DOHH2 (cell line): ENCODE measurements at regions not wholly inside any gene's neighbourhood (a gene's known extent, or its start where the extent isn't known, plus 50 kb on each side); places are given as distances from the start of the nearest gene placed in this dataset.

Source experiments
- H3F3A ChIP-seq: fragments of 200-600 bp; sonication (generic), shearing (Covaris generic); 2 replicates; pipeline ENCODE4 v1.6.0; 2016; ENCODE audit warnings: antibody characterized with exemption, mild to moderate bottlenecking; ENCODE audit not compliant: control insufficient read depth, insufficient read depth
- H3K27ac ChIP-seq: fragments of 200-600 bp; sonication (generic); 2 replicates; pipeline ENCODE4 v1.5.1; 2014; ENCODE audit warnings: low read depth, mild to moderate bottlenecking, low read length, moderate library complexity
- H3K27me3 ChIP-seq: fragments of 200-600 bp; sonication (generic); 2 replicates; pipeline ENCODE4 v1.6.1; 2014; ENCODE audit warnings: mild to moderate bottlenecking, low read length, mixed read lengths; ENCODE audit not compliant: control insufficient read depth
- H3K36me3 ChIP-seq: fragments of 200-600 bp; sonication (generic); 2 replicates; pipeline ENCODE4 v1.6.1; 2014; ENCODE audit warnings: mild to moderate bottlenecking, low read length, moderate library complexity, mixed read lengths; ENCODE audit not compliant: control insufficient read depth
- H3K4me1 ChIP-seq: fragments of 200-600 bp; sonication (generic); 2 replicates; pipeline ENCODE4 v1.6.1; 2014; ENCODE audit warnings: mild to moderate bottlenecking, low read length, mixed read lengths; ENCODE audit not compliant: control insufficient read depth
- H3K4me2 ChIP-seq: fragments of 200-600 bp; sonication (generic); 2 replicates; pipeline ENCODE4 v1.6.0; 2014; ENCODE audit warnings: mild to moderate bottlenecking, low read length, moderate library complexity
- H3K4me3 ChIP-seq: fragments of 200-600 bp; sonication (generic); 2 replicates; pipeline ENCODE4 v1.5.1; 2014; ENCODE audit warnings: mild to moderate bottlenecking, low read length, mixed read lengths
- H3K79me2 ChIP-seq: fragments of 200-600 bp; sonication (generic); 2 replicates; pipeline ENCODE4 v1.6.1; 2014; ENCODE audit warnings: mild to moderate bottlenecking, low read length, mixed read lengths; ENCODE audit not compliant: control insufficient read depth
- H3K9me2 ChIP-seq: fragments of 200-600 bp; sonication (generic); replicated peaks from 2 replicates; pipeline ENCODE4 v1.6.1; 2014; ENCODE audit warnings: mild to moderate bottlenecking, low read length, mixed read lengths; ENCODE audit not compliant: control insufficient read depth
- H3K9me3 ChIP-seq: fragments of 200-600 bp; sonication (generic); 2 replicates; pipeline ENCODE4 v1.6.1; 2014; ENCODE audit warnings: antibody characterized with exemption, low read length, mixed read lengths; ENCODE audit not compliant: control insufficient read depth, insufficient read depth
- H4K20me1 ChIP-seq: fragments of 200-600 bp; sonication (generic); 2 replicates; pipeline ENCODE4 v1.6.0; 2014; ENCODE audit warnings: low read depth, mild to moderate bottlenecking, antibody characterized with exemption, low read length, moderate library complexity; ENCODE audit not compliant: control insufficient read depth, insufficient read depth
- CTCF ChIP-seq: fragments of 200-600 bp; sonication (generic); IDR thresholded peaks from one replicate; pipeline ENCODE4 v1.5.1; 2014; ENCODE audit warnings: antibody characterized with exemption, mild to moderate bottlenecking, low read depth, low read length; ENCODE audit not compliant: poor library complexity, severe bottlenecking
- EZH2phosphoT487 ChIP-seq: fragments of 200-600 bp; sonication (generic); IDR thresholded peaks from 2 replicates; pipeline ENCODE4 v1.6.1; 2017; ENCODE audit warnings: borderline replicate concordance, mild to moderate bottlenecking, antibody characterized with exemption, low read length, moderate library complexity, mixed read lengths

- H3F3A ChIP-seq = no peaks in the 10 kb centered on the region
- H3K4me2 ChIP-seq = no peak overlapping the region
- no peak for TF ChIP-seq CTCF
- no peak for TF ChIP-seq EZH2phosphoT487
- H3K9me3 ChIP-seq = no peaks in the 10 kb centered on the region
- H3K27me3 ChIP-seq = no peaks in the 10 kb centered on the region
- H3K36me3 ChIP-seq = no peaks in the 10 kb centered on the region
- no peaks in the 10 kb centered on the region for H3K9me2 ChIP-seq
- no peak overlapping the region for H3K27ac ChIP-seq
- H4K20me1 ChIP-seq = no peaks in the 10 kb centered on the region
- no peaks in the 10 kb centered on the region for H3K4me1 ChIP-seq
- no peaks in the 10 kb centered on the region for H3K79me2 ChIP-seq
- H3K4me3 ChIP-seq = no peak overlapping the region
Measured at GRCh38 chr7:31398815-31399214, 58.3 kb upstream of the NEUROD6 start.

GRCh38 chr7:31407178-31407676 is 66.7 kb upstream of the NEUROD6 start:
- Histone ChIP-seq H3K4me2 (no peak overlapping the region), H3K36me3 (no peaks in the 10 kb centered on the region), H4K20me1 (no peaks in the 10 kb centered on the region)

GRCh38 chr7:31408140-31408729 is 67.7 kb upstream of the NEUROD6 start:
- Histone ChIP-seq H3K4me1 (no peaks in the 10 kb centered on the region), H3K4me3 (no peak overlapping the region), H3K36me3 (no peaks in the 10 kb centered on the region), H3K27ac (no peak overlapping the region), H3K27me3 (no peaks in the 10 kb centered on the region), H4K20me1 (no peaks in the 10 kb centered on the region), H3K4me2 (no peak overlapping the region), H3K9me2 (no peaks in the 10 kb centered on the region), H3K79me2 (no peaks in the 10 kb centered on the region), H3F3A (no peaks in the 10 kb centered on the region), H3K9me3 (no peaks in the 10 kb centered on the region)
- TF ChIP-seq EZH2phosphoT487 (no peak), CTCF (no peak)

More at GRCh38 chr7:31407178-31407676, 66.7 kb upstream of the NEUROD6 start:
- Histone ChIP-seq H3K79me2 (no peaks in the 10 kb centered on the region), H3K27ac (no peak overlapping the region), H3K4me3 (no peak overlapping the region), H3K4me1 (no peaks in the 10 kb centered on the region), H3K27me3 (no peaks in the 10 kb centered on the region), H3K9me3 (no peaks in the 10 kb centered on the region), H3K9me2 (no peaks in the 10 kb centered on the region), H3F3A (no peaks in the 10 kb centered on the region)
- TF ChIP-seq CTCF = no peak
- TF ChIP-seq EZH2phosphoT487 = no peak
